K562 (cell line): ENCODE measurements at regions not wholly inside any gene's neighbourhood (a gene's known extent, or its start where the extent isn't known, plus 50 kb on each side); places are given as distances from the start of the nearest gene placed in this dataset.

ENCODE experiments used
- ATAC-seq: fragments of 200-7000 bp; cut with Tn5 transposase; 3 replicates; pipeline ENCODE4 v1.9.1; 2020; ENCODE audit warnings: moderate library complexity
- BruUV-seq: library from RNA; stranded (reverse); fragments of 400-500 nt; replicated peaks from 2 replicates; lab custom pipeline; 2021; lab: Mats Ljungman, UMichigan
- CTCF ChIA-PET: fragments of 300-600 bp; formaldehyde crosslinking; extraction: SDS; loops from one replicate; lab custom pipeline; 2021; ENCODE audit warnings: low intra/inter-chr PET ratio; lab: Yijun Ruan, JAX
- POLR2A ChIA-PET: fragments of 300-600, 350-650 bp; sonication (Branson Sonifier 250); formaldehyde crosslinking; extraction: SDS; loops from one replicate; lab custom pipeline; 2021; ENCODE audit warnings: antibody characterized with exemption, inconsistent platforms; lab: Yijun Ruan, JAX
- DNase-seq, 4 experiments: peaks; one replicate each; pipeline versions ENCODE4 v3.0.0 to v3.0.0-alpha.2; 2011 to 2018; ENCODE audit warnings: low spot score in 3 of 4, mixed read lengths in 3 of 4; ENCODE audit errors: extremely low read depth in 1 of 4
- FAIRE-seq: peaks from 2 replicates; lab custom pipeline; 2011; peaks lifted over from hg19 to GRCh38; lab: Jason Lieb, UNC
- H2AFZ ChIP-seq: 2 replicates; pipeline ENCODE4 v1.6.0; 2011; ENCODE audit warnings: low read depth, low read length, control low read depth, inconsistent platforms
- H3K27ac ChIP-seq: fragments of 200-600 bp; 3 replicates; pipeline ENCODE4 v1.8.0; 2011; ENCODE audit warnings: low read depth, mild to moderate bottlenecking, control low read depth, inconsistent platforms, low read length, moderate library complexity, mixed read lengths; ENCODE audit errors: extremely low read depth
- H3K27me3 ChIP-seq, 2 experiments: fragments of 300-600 bp in 1 of 2; 2 replicates in 1 of 2; 3 replicates in 1 of 2; pipeline versions ENCODE4 v1.6.0 to v1.8.0; 2011; ENCODE audit warnings: inconsistent platforms in 2 of 2, low read length in 2 of 2, mild to moderate bottlenecking in 1 of 2, mixed read lengths in 1 of 2, moderate library complexity in 1 of 2; ENCODE audit not compliant: control insufficient read depth in 2 of 2, insufficient read depth in 2 of 2
- H3K36me3 ChIP-seq: fragments of 300-600 bp; 3 replicates; pipeline ENCODE4 v1.8.0; 2011; ENCODE audit warnings: mild to moderate bottlenecking, low read length, inconsistent platforms; ENCODE audit not compliant: control insufficient read depth, insufficient read depth
- H3K4me1 ChIP-seq, 2 experiments: fragments of 200-600 bp in 1 of 2; replicated peaks in 1 of 2; 2 replicates in 1 of 2; 3 replicates in 1 of 2; pipeline versions ENCODE4 v1.5.1 to v1.8.0; 2011; ENCODE audit warnings: inconsistent platforms in 2 of 2, low read length in 2 of 2, mild to moderate bottlenecking in 1 of 2, mixed read lengths in 1 of 2, moderate library complexity in 1 of 2; ENCODE audit not compliant: control insufficient read depth in 2 of 2, insufficient read depth in 2 of 2
- H3K4me2 ChIP-seq: 2 replicates; pipeline ENCODE4 v1.6.1; 2011; ENCODE audit warnings: low read length, control low read depth, inconsistent platforms, mixed read lengths; ENCODE audit not compliant: insufficient read depth
- H3K4me3 ChIP-seq: fragments of 200-600 bp; sonication (generic), shearing (Covaris generic); 2 replicates; pipeline ENCODE4 v1.5.1; 2016; ENCODE audit warnings: control low read depth, inconsistent platforms
- H3K79me2 ChIP-seq: fragments of 200-600 bp; 3 replicates; pipeline ENCODE4 v1.8.0; 2011; ENCODE audit warnings: low read length, inconsistent platforms; ENCODE audit not compliant: control insufficient read depth, insufficient read depth
- H3K9ac ChIP-seq, 2 experiments: 2 replicates each; pipeline versions ENCODE4 v1.6.0 to v1.6.1; 2011; ENCODE audit warnings: low read depth in 2 of 2, low read length in 2 of 2, control low read depth in 1 of 2, inconsistent platforms in 1 of 2, mild to moderate bottlenecking in 1 of 2, mixed read lengths in 1 of 2; ENCODE audit not compliant: insufficient read depth in 1 of 2
- H3K9me1 ChIP-seq: one replicate; pipeline ENCODE4 v1.6.0; 2011; ENCODE audit warnings: inconsistent platforms, mild to moderate bottlenecking, low read length, moderate library complexity; ENCODE audit not compliant: control insufficient read depth, insufficient read depth
- H3K9me3 ChIP-seq: replicated peaks from 2 replicates; pipeline ENCODE4 v1.5.1; 2011; ENCODE audit warnings: low read depth, low read length, inconsistent platforms; ENCODE audit not compliant: control insufficient read depth, insufficient read depth
- H4K20me1 ChIP-seq: replicated peaks from 2 replicates; pipeline ENCODE4 v1.6.1; 2011; ENCODE audit warnings: low read length, inconsistent platforms, mixed read lengths; ENCODE audit not compliant: control insufficient read depth, insufficient read depth
- E4F1 ChIP-seq: fragments of 250-450 bp; sonication (Bioruptor Pico); IDR thresholded peaks from 2 replicates; pipeline ENCODE4 v1.5.0; 2021; ENCODE audit warnings: mild to moderate bottlenecking, borderline replicate concordance
- KDM5B ChIP-seq: fragments of 200-600 bp; sonication (generic); IDR thresholded peaks from 2 replicates; pipeline ENCODE4 v1.6.1; 2012; ENCODE audit warnings: low read depth, mild to moderate bottlenecking, moderate library complexity, low read length, control low read depth, inconsistent platforms; ENCODE audit not compliant: insufficient replicate concordance
- PKNOX1 ChIP-seq: fragments of 450-650 bp; IDR thresholded peaks from 2 replicates; pipeline ENCODE4 v1.6.1; 2016
- RBM17 ChIP-seq: fragments of 200-400 bp; formaldehyde crosslinking; IDR thresholded peaks from 2 replicates; pipeline ENCODE4 v1.6.1; 2017; ENCODE audit warnings: low read depth, mild to moderate bottlenecking, low read length, borderline replicate concordance
- TEAD1 ChIP-seq, 2 experiments: fragments of 450-650 bp in 1 of 2; sonication (generic) in 1 of 2; formaldehyde crosslinking; IDR thresholded peaks; 2 replicates each; pipeline versions ENCODE4 v1.4.0 to v1.8.0; 2020 to 2022; ENCODE audit warnings: mild to moderate bottlenecking in 2 of 2, missing genetic modification reagents in 1 of 2
- ZNF778 ChIP-seq: fragments of 450-650 bp; formaldehyde crosslinking; IDR thresholded peaks from 2 replicates; pipeline ENCODE4 v1.4.0; 2020; ENCODE audit warnings: mild to moderate bottlenecking, moderate library complexity
- ZSCAN29 ChIP-seq: fragments of 450-650 bp; IDR thresholded peaks from 2 replicates; pipeline ENCODE4 v1.6.1; 2017
- WGBS: fragments of 100-300 bp; shearing (Covaris generic); methylation state at CpG from one replicate; pipeline ENCODE4 v1.1.6; 2016; ENCODE audit warnings: low coverage, mixed read lengths; ENCODE audit not compliant: insufficient coverage; ENCODE audit errors: missing lambda C conversion rate; 5-methylcytosine and 5-hydroxymethylcytosine counted together
- in situ Hi-C: fragments of 300-500 bp; cut with MboI; formaldehyde crosslinking; loops from 4 replicates; pipeline ENCODE4 v1.15.0; 2018; ENCODE audit warnings: inconsistent platforms, mixed read lengths
- intact Hi-C: fragments of 100-400 bp; cut with micrococcal nuclease; formaldehyde crosslinking; loops from 2 replicates; pipeline ENCODE4 v1.14.2; 2022
- TF ChIP-seq, protein P1 (sequence below): sonication (generic); formaldehyde crosslinking; IDR thresholded peaks from 2 replicates; pipeline ENCODE4 v1.8.0; 2022; ENCODE audit warnings: mild to moderate bottlenecking, missing genetic modification reagents, borderline replicate concordance

DNA sequence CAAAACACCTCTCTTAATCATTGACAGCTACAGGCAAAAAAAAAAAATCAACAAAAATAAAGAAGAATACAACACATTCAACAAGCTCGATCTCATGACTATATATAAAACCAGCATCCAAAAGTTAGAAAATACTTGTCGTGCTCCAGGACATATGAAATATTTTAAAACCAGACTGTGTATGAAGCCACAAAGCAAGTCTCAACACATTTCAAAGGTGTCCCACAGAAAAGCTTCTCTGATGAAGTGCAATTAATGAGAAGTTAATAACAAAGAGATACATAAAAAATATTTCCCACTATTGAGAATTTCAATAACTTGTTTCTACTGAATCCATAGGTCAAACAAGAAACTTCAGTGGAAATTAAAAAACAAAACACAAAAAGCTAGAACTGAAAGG lies 178.7 kb downstream of the PLK2 start (continued):
- no peak for TF ChIP-seq PKNOX1
- no peak for TF ChIP-seq KDM5B
- TF ChIP-seq TEAD1 (CRISPR knock-in tag; IDR thresholded peaks at IDR 0.05) = no peak
- no peak for TF ChIP-seq ZSCAN29
- TF ChIP-seq ZNF778 (CRISPR knock-in tag) = no peak
- TF ChIP-seq, protein P1, sequence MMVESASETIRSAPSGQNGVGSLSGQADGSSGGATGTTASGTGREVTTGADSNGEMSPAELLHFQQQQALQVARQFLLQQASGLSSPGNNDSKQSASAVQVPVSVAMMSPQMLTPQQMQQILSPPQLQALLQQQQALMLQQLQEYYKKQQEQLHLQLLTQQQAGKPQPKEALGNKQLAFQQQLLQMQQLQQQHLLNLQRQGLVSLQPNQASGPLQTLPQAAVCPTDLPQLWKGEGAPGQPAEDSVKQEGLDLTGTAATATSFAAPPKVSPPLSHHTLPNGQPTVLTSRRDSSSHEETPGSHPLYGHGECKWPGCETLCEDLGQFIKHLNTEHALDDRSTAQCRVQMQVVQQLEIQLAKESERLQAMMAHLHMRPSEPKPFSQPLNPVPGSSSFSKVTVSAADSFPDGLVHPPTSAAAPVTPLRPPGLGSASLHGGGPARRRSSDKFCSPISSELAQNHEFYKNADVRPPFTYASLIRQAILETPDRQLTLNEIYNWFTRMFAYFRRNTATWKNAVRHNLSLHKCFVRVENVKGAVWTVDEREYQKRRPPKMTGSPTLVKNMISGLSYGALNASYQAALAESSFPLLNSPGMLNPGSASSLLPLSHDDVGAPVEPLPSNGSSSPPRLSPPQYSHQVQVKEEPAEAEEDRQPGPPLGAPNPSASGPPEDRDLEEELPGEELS (CRISPR knock-in tag) = no peak

- POLR2A ChIA-PET = no interaction called here
- ATAC-seq = no peak
- H3K9me1 ChIP-seq = no peaks in the 10 kb centered on the region
- CTCF ChIA-PET = no interaction called here
- no peak for DNase-seq
- 10% methylated on average over 1 of the region's 1 CpG for WGBS
- intact Hi-C loops = no loop called here
- BruUV-seq = no TSS peak
- H3K79me2 ChIP-seq = no peaks in the 10 kb centered on the region
- in situ Hi-C loops = no loop called here
- no peak overlapping the region for H3K9ac ChIP-seq
- no peak overlapping the region for H3K4me2 ChIP-seq
- no peaks in the 10 kb centered on the region for H3K9me3 ChIP-seq
- no peak overlapping the region for H3K27ac ChIP-seq
- H3K4me3 ChIP-seq = no peak overlapping the region
- TF ChIP-seq RBM17 (no peak), E4F1 (CRISPR knock-in tag) (no peak)
- no peaks in the 10 kb centered on the region for H4K20me1 ChIP-seq
- FAIRE-seq = no peak
- no peak overlapping the region for H2AFZ ChIP-seq
- H3K27me3 ChIP-seq = no peaks in the 10 kb centered on the region
- no peaks in the 10 kb centered on the region for H3K4me1 ChIP-seq
- H3K36me3 ChIP-seq = no peaks in the 10 kb centered on the region
These were observed 180.6 kb downstream of the PLK2 start for GRCh38 chr5:58279259-58279658.
